ENCODE measurements at regions not wholly inside any gene's neighbourhood (a gene's known extent, or its start where the extent isn't known, plus 50 kb on each side); places are given as distances from the start of the nearest gene placed in this dataset.

DNA sequence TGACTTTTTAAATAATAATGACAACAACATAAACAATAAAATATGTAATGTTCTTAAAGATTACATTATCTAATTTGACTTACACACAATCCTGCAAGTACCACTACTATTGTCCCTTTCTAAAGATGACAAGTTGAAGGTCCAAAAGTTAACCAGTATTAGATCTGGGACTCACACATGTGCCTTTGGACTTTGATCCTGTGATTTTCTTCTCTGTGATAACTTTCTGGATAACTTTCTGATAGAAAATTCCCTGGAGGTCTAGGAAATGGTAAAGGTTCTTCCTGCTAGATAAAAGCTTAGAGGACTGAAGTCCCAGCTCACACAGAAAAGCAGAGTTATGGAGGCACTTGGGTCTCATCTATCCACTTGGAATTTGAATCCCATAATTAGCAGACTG lies 311.9 kb upstream of the KLHL29 start:
- Histone ChIP-seq H3K36me3 (ENCODE audit: control insufficient read depth, insufficient read depth, low read length) (no peaks in the 10 kb centered on the region), H3K4me3 (ENCODE audit: low read depth, low read length) (no peak overlapping the region), H3K27me3 (ENCODE audit: control insufficient read depth, insufficient read depth, low read length) (no peaks in the 10 kb centered on the region)
- ChIA-PET POLR2A (no interaction called here), CTCF (no interaction called here)
- TF ChIP-seq, protein P1, sequence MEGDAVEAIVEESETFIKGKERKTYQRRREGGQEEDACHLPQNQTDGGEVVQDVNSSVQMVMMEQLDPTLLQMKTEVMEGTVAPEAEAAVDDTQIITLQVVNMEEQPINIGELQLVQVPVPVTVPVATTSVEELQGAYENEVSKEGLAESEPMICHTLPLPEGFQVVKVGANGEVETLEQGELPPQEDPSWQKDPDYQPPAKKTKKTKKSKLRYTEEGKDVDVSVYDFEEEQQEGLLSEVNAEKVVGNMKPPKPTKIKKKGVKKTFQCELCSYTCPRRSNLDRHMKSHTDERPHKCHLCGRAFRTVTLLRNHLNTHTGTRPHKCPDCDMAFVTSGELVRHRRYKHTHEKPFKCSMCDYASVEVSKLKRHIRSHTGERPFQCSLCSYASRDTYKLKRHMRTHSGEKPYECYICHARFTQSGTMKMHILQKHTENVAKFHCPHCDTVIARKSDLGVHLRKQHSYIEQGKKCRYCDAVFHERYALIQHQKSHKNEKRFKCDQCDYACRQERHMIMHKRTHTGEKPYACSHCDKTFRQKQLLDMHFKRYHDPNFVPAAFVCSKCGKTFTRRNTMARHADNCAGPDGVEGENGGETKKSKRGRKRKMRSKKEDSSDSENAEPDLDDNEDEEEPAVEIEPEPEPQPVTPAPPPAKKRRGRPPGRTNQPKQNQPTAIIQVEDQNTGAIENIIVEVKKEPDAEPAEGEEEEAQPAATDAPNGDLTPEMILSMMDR (IDR thresholded peaks at IDR 0.05; ENCODE audit: insufficient read depth, low read depth, low read length) = no peak
- no peak for DNase-seq (ENCODE audit: low read depth)

DNA sequence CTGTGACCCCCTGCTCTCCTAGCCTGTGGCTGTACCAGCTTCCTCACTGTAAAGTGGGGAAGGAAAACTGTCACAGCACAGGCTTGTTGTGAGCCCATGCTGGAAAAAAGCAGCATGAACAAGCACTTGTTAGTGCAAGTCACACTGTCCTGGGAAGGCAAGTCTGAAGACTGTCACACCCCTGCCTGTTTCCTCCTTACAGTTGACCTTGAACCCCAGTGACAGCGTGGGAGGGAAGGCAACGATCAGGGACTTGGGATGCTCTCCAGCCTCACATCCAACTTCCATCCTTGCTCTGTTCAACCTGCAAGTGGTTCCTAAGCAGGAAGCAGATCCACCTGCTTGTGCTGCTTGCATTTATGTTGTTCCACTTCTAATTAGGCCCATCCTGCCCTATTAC lies 311.3 kb upstream of the KLHL29 start:
- TF ChIP-seq, protein P1 (IDR thresholded peaks at IDR 0.05; ENCODE audit: insufficient read depth, low read depth, low read length) = no peak
- ChIA-PET CTCF (no interaction called here), POLR2A (no interaction called here)
- H3K27me3 ChIP-seq (ENCODE audit: control insufficient read depth, insufficient read depth, low read length) = no peaks in the 10 kb centered on the region
- H3K4me3 ChIP-seq (ENCODE audit: low read depth, low read length) = no peak overlapping the region
- DNase-seq (ENCODE audit: low read depth) = no peak
- no peaks in the 10 kb centered on the region for H3K36me3 ChIP-seq (ENCODE audit: control insufficient read depth, insufficient read depth, low read length)

DNA sequence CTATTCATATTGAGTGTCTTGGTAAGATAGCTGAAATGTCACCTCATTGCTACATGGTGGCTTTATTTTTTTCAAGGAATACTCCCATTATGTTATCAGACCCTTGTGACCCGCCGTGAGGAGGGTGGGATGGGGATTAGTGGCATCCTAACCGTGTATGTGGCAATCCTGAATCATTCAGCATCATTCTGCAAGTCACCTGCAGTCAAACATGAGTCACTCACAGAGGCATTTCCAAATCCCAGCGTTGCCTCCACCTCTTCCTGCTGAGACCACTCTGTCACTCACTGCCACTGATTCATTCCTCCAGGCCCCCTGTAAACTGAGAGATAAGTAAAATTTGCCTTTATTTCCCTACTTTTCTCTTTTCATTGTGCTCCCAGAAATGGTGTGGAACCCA lies 307.4 kb upstream of the KLHL29 start:
- TF ChIP-seq, protein P1 (IDR thresholded peaks at IDR 0.05; ENCODE audit: insufficient read depth, low read depth, low read length) = no peak
- POLR2A ChIA-PET = no interaction called here

DNA sequence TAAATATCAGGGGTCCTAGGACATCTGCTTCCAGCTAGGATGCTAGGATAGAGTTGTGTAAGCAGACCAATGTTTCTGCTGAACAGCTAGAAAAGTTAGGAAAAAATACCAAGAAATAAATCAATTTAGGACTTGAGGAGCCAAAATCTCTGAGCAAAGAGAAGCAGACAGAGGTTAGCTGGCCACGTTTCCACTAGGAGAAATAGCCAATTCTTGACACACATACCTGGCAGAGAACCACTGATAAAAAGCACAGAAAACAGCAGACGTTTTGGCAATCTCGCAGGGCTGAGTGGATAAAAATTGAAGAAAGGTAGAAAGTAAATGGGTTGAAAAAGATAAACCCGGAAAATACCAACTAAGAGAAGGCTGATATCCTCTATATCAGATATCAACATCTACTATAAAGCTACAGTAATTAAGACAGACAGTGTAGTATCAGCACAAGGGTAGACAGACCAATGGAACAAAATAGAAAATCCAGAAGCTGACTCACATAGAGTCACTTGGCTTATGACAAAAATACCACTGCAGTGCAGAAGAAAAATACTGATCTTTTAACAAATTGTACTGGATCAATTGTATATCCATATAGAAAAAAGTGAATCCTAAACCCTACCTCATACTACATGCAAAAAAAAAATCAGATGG lies 306.1 kb upstream of the KLHL29 start:
- ChIA-PET POLR2A (no interaction called here), CTCF (no interaction called here)
- H3K4me3 ChIP-seq (ENCODE audit: low read depth, low read length) = no peak overlapping the region
- no peaks in the 10 kb centered on the region for H3K27me3 ChIP-seq (ENCODE audit: control insufficient read depth, insufficient read depth, low read length)
- H3K36me3 ChIP-seq (ENCODE audit: control insufficient read depth, insufficient read depth, low read length) = no peaks in the 10 kb centered on the region
- DNase-seq (ENCODE audit: low read depth) = no peak
- TF ChIP-seq, protein P1 (IDR thresholded peaks at IDR 0.05; ENCODE audit: insufficient read depth, low read depth, low read length) = no peak

More for the DNA sequence above, 307.4 kb upstream of the KLHL29 start:
- Histone ChIP-seq H3K27me3 (ENCODE audit: control insufficient read depth, insufficient read depth, low read length) (no peaks in the 10 kb centered on the region), H3K36me3 (ENCODE audit: control insufficient read depth, insufficient read depth, low read length) (no peaks in the 10 kb centered on the region), H3K4me3 (ENCODE audit: low read depth, low read length) (no peak overlapping the region)
- CTCF ChIA-PET = no interaction called here
- no peak for DNase-seq (ENCODE audit: low read depth)

DNA sequence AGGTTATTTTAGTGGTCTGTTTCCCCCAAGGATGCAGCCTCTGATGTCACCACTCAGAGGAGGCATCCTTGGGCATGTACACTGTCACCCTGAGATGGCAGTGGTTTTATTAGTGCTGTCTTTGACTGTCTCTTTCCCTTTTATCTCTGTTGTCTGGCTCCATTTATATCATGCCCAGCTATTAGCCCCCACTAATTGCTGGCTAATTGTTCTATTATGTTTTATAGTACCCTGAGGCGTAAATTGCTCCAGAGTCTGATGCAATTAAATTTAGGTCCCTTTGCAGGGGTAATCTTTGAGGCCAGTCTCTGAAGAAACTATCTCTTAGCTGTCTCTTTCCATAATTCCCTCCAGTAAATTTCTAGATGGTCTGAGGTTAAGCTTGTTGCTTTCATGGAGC lies 301.0 kb upstream of the KLHL29 start:
- CTCF ChIA-PET = no interaction called here

More for the DNA sequence above, 301.0 kb upstream of the KLHL29 start:
- DNase-seq (ENCODE audit: low read depth) = no peak
- H3K27me3 ChIP-seq (ENCODE audit: control insufficient read depth, insufficient read depth, low read length) = no peaks in the 10 kb centered on the region
- H3K4me3 ChIP-seq (ENCODE audit: low read depth, low read length) = no peak overlapping the region
- no peaks in the 10 kb centered on the region for H3K36me3 ChIP-seq (ENCODE audit: control insufficient read depth, insufficient read depth, low read length)
- POLR2A ChIA-PET = no interaction called here
- TF ChIP-seq, protein P1 (IDR thresholded peaks at IDR 0.05; ENCODE audit: insufficient read depth, low read depth, low read length) = no peak

All from BJ (cell line).